ENCODE measurements at regions not wholly inside any gene's neighbourhood (a gene's known extent, or its start where the extent isn't known, plus 50 kb on each side); places are given as distances from the start of the nearest gene placed in this dataset.

GRCh38 chr7:67917437-67917755, 920.8 kb downstream of the TYW1 start:
- TF ChIP-seq POLR2AphosphoS5 (IDR thresholded peaks at IDR 0.05) (no peak), CTCF (IDR thresholded peaks at IDR 0.05) (no peak), POLR2A (IDR thresholded peaks at IDR 0.05; ENCODE audit: low read depth) (no peak), EP300 (IDR thresholded peaks at IDR 0.05) (no peak)

All from esophagus muscularis mucosa (tissue), 4 donors.